ENCODE measurements at regions not wholly inside any gene's neighbourhood (a gene's known extent, or its start where the extent isn't known, plus 50 kb on each side); places are given as distances from the start of the nearest gene placed in this dataset.

- no peak for DNase-seq (ENCODE audit: low read depth in 2 of 3, low spot score in 2 of 3)
Measured at GRCh38 chr2:13576406-13577036, 859.8 kb downstream of the TRIB2 start.

DNA sequence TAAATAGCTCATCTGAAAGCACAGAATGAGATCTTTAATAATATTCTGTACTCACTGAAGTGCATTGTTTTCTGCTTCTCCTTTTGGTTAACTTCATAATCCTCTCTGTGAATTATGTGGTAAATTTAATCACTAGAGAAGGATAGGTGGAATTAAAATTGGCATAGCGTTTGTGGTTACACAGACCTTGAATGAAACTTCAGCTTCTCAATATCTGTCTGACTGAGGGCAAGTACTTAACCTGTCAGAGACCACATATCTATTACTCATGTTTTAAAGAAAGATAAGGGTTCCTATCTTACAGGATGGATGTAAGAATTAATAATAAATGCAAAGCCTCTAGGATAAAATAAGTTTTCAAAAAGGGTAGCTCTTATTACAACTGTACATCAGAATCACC, 861.8 kb downstream of the TRIB2 start:
- DNase-seq (ENCODE audit: low read depth in 2 of 3, low spot score in 2 of 3) = no peak

DNA sequence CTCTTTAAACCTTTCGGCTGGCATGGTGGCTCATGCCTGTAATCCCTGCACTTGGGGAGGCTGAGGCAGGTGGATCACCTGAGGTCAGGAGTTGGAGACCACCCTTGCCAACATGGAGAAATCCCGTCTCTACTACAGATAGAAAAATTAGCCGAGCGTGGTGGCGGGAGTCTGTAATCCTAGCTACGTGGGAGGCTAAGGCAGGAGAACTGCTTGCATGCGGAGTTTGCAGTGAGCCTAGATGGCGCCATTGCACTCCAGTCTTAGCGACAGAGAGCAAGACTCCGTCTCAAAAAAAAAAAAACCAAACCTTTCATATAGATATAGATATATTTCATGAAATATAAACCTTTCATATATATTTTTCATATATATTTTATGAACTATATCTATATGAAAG, 864.7 kb downstream of the TRIB2 start:
- DNase-seq (ENCODE audit: low read depth in 2 of 3, low spot score in 2 of 3) = no peak

DNA sequence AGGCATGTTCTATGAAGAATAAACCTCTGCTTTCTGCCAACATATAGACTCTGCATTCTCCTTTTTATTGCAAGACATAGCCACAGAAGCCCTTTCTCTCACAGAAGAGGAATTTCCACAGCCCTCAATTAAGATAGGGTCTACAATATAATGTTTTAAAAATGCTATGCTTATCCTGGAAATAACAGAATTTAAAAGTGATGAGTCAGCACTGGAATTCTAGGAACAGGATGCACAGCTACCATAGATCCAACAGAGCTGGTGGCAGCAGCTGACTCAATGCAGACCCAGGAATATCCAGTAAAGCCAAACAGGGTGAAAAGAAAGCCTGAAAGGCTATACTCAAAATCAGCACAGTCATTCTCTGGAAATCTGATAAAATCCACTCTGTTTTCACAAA, 866.9 kb downstream of the TRIB2 start:
- no peak for DNase-seq (ENCODE audit: low read depth in 2 of 3, low spot score in 2 of 3)

DNA sequence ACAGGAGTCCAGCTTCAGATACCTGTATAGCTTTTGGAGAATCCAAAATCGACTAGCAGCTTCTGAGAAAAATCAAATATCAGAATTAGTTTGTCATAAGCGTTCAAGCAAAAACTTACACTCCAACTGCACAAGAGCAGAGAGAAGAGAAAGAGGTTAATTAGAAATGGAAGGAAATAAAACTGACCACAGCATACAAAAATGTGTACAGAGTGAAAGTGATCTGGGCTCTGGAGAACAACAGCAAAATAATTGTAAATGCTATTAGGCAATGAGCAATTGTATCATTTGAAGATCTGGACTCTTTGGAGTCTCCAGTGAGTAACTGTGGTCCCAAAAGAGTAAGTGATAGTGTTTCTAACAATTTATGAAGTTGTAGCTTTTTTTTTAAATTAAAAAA, 867.3 kb downstream of the TRIB2 start:
- DNase-seq (ENCODE audit: low read depth in 2 of 3, low spot score in 2 of 3) = no peak

DNA sequence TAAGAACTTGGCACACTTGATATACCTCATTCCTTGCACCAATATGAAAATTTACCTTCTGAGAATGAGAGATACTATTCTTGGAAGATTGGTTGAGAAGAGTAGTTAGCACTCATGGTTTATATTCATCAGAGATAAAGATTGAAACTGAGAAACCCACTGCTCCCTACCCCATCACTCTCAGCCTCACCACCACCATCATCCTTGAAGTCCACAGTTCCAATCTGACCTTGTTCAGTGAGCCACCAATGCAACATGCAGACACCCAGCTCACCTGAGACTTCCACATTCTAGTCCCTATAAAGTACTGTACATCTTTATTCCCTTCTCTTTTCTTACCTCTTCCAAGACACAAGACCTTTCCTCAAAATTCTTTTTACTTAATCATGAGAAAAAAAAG, 869.0 kb downstream of the TRIB2 start:
- DNase-seq (ENCODE audit: low read depth in 2 of 3, low spot score in 2 of 3) = no peak

GRCh38 chr2:13596233-13596632, 879.5 kb downstream of the TRIB2 start:
- DNase-seq (ENCODE audit: low read depth in 2 of 3, low spot score in 2 of 3) = no peak

- no peak for DNase-seq (ENCODE audit: low read depth in 2 of 3, low spot score in 2 of 3)
Measured at GRCh38 chr2:13597176-13597575, 880.4 kb downstream of the TRIB2 start.

GRCh38 chr2:13601506-13601905, 884.8 kb downstream of the TRIB2 start:
- no peak for DNase-seq (ENCODE audit: low read depth in 2 of 3, low spot score in 2 of 3)

- no peak for DNase-seq (ENCODE audit: low read depth in 2 of 3, low spot score in 2 of 3)
Measured at GRCh38 chr2:13604951-13605661, 888.4 kb downstream of the TRIB2 start.

GRCh38 chr2:13607139-13607538, 890.4 kb downstream of the TRIB2 start:
- no peak for DNase-seq (ENCODE audit: low read depth in 2 of 3, low spot score in 2 of 3)

DNA sequence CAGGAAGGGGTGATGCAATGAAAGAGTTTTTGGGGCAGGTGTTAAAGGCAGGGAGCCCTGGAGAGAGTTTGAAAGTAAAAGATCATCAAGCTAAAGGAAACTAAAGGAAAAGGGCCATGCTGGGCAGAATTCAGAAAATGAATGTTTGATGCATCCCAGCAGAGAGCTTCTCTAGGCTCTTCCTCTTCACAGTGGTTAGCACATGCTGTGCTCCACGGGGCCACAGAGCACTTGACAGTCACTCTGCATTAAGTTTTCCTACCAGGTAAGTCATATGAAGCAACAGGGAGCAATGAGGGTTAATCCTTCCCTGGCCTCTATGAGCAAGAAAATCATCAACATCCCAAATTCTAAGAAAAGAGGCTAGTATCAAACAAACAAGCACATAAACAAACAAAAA, 895.2 kb downstream of the TRIB2 start:
- DNase-seq (ENCODE audit: low read depth in 2 of 3, low spot score in 2 of 3) = no peak

- DNase-seq (ENCODE audit: low read depth in 2 of 3, low spot score in 2 of 3) = no peak
Measured at GRCh38 chr2:13616059-13616458, 899.3 kb downstream of the TRIB2 start.

DNA sequence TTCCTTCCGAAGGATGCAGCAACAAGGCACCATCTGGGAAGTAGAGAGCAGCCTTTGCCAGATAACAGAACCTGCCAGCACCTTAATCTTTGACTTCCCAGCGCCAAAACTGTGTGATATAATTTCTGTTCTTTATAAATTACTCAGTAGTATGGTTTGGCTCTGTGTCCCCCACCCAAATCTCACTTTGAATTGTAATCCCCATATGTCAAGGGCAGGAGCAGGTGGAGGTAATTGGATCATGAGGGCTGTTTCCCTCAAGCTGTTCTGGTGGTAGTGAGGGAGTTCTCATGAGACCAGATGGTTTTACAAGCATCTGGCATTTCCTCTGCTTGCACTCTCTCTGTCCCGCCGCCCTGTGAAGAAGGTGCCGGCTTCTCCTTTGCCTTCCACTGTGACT, 899.9 kb downstream of the TRIB2 start:
- DNase-seq (ENCODE audit: low read depth in 2 of 3, low spot score in 2 of 3) = no peak

DNA sequence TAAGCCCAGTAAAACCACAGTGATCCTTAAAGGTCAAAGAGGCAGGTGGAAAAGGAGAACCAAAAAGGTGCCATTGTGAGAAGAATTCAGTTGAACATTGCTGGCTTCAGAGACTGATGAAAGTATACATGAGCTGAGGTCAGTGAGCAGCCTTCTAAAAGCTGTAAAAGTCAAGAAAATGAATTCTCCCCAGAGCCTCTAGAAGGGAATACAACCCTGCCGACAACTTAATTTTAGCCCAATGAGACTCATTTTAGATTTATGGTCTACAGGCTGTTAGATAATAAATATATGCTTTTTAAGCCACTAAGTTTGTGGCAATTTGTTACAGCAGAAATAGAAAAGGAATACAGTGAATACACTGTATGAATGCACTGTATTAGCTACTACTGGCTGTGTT, 911.4 kb downstream of the TRIB2 start:
- DNase-seq (ENCODE audit: low read depth in 2 of 3, low spot score in 2 of 3) = no peak

DNA sequence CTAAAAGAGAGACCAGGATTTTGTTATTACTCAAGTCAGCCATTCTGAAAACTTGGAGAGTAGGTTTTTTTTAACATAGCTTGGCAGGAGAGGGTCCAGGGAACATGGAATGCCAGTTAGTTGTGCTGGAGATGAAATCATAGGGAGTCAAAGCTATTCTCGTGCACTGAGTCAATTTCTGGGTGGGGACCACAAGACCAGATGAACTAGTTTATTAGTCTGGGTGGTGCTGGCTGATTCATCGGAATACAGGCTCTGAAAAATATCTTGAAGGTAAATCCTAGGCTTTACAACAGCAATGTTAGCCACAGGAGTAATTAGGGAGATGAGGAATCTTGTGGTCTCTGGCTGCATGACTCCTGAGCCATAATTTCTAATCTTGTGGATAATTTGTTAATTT, 921.4 kb downstream of the TRIB2 start:
- no peak for DNase-seq (ENCODE audit: low read depth in 2 of 3, low spot score in 2 of 3)

DNA sequence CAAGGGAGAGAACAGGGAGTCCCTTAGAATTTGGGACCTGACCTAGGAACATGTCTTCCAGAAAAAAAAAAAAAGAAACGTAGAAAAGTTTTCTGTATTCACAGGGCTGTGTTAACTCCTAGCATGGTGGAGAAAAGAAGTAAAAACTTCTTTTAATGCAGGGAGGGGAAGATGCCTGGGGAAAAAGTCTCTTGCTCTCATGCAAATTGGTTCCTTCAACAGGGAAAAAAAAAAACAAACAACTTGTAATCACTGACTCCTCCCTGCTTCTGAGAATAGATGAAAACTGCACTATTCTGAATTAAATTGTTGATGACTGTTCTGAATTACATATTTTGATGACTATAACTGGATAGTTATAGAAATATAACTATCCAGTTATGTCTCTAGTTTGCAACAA, 933.2 kb downstream of the TRIB2 start:
- DNase-seq (ENCODE audit: low read depth in 2 of 3, low spot score in 2 of 3) = no peak

GRCh38 chr2:13650586-13651180, 933.9 kb downstream of the TRIB2 start:
- no peak for DNase-seq (ENCODE audit: low read depth in 2 of 3, low spot score in 2 of 3)

DNA sequence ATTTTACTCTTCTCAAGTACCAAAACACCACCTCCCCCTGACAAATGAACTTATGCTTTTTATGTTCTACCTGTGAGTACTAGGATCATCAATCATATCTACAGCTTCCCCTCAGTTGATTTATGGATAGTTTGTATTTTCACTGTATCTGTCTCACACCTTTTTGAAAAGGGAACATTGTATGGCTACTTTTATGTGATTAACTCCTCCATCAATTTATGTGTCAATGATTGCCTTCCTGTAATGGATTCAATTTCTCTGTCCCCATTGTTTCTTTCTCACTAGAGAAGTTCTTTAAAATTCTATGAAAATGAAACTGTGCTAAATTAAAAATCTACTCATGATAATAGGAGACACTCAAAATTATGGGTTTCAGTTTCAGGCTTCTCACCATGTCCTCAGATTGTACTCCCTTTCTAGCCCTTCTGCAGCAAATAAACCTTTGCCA, 935.0 kb downstream of the TRIB2 start:
- DNase-seq (ENCODE audit: low read depth in 2 of 3, low spot score in 2 of 3) = no peak

DNA sequence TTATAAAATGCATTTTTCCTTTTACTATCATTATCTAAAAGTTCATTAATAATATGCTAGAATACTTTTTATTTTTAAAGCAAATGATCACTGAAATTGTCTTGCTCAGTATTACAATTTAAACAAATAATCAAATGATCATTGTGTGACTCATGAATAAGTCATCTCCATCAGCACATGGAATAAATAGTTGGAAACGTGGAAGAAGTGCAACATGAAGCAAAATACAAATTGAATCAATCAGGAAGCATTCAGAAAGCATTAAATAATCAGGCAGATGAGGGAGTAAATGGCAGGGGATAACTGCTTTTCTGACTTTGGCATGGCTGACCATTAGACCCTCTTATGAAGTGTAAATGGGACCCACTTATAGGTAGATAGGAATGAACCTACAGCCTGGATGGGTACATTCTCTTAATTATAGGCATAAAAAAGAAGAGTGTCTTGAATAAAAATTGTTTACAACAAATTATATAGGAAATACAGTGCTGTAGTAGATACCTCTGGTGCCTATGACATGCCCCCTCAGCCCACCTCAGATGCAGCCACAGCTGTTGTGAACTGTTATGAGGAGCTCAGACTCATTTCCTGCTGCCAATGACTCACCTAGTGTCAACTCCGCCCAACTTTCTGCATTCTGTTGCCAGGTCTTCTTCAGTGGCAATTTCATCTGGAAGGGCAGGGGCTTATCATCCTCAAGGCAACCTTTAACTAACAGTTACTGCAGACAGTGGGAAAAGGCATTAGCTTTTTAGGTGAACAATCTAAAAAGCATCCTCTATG, 936.0 kb downstream of the TRIB2 start:
- no peak for DNase-seq (ENCODE audit: low read depth in 2 of 3, low spot score in 2 of 3)

DNA sequence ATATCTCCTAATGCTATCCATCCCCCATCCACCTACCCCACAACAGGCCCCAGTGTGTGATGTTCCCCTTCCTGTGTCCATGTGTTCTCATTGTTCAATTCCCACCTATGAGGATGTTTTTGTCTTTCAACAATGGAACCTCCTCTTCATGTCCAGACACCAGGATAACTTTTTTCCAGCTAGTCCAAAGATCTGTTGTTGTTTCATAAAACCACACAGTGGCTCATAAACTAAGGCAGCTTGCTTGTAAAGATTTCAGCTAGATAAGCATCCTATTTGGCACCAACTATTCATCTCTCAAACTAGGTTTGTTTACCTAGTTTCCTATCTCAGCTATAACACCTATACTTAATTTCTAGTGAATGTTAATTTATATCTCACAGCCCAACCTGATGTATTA, 937.7 kb downstream of the TRIB2 start:
- DNase-seq (ENCODE audit: low read depth in 2 of 3, low spot score in 2 of 3) = no peak

DNA sequence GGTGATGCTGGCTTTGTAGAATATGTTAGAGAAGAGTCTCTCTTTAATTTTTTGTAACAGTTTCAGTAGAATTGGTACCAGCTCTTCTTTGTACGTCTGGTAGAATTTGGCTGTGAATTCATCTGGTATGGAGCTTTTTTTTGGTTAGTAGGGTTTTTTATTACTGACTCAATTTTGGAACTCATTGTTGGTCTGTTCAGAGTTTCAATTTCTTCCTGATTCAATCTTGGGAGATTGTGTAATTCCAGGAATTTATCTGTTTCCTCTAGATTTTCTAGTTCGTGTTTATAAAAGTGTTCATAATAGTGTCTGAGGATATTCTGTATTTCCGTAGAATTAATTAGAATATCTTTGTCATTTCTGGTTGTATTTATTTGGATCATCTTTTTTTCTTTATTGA, 943.5 kb downstream of the TRIB2 start:
- DNase-seq (ENCODE audit: low read depth in 2 of 3, low spot score in 2 of 3) = no peak
